ENCODE measurements at regions not wholly inside any gene's neighbourhood (a gene's known extent, or its start where the extent isn't known, plus 50 kb on each side); places are given as distances from the start of the nearest gene placed in this dataset.

DNA sequence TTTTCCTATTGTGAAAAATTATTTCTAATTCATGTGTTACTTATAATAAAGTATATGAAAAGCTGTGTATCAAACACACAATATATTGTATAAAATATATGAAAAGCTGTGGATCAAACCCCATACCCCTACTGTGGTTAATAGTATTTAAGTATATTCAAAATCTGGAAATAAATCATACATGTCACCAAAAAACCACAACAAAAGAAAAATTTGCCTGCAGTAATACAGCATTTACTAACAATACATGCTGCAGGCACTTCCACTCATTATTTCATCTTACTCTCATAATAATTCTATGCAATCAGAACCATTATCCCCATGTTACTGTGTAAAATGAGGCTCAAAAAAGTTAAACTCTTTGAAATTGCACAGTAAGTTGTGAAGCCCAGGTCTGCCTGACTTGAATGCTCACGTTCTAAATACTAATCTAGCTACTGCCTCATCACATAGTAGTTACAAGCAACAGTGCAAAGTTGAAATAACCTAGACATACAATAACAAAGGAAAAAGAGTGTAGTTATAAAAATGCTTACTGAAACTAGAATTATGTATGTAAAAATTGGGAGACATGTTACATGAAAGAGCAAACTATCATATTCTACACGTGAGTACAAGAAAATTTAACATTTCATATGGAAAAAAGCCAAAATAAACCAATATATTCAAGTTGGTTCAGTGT lies 61.7 kb downstream of the FAM217A start:
- no peak for TF ChIP-seq POLR2A (IDR thresholded peaks at IDR 0.05)
- TF ChIP-seq, protein P1, sequence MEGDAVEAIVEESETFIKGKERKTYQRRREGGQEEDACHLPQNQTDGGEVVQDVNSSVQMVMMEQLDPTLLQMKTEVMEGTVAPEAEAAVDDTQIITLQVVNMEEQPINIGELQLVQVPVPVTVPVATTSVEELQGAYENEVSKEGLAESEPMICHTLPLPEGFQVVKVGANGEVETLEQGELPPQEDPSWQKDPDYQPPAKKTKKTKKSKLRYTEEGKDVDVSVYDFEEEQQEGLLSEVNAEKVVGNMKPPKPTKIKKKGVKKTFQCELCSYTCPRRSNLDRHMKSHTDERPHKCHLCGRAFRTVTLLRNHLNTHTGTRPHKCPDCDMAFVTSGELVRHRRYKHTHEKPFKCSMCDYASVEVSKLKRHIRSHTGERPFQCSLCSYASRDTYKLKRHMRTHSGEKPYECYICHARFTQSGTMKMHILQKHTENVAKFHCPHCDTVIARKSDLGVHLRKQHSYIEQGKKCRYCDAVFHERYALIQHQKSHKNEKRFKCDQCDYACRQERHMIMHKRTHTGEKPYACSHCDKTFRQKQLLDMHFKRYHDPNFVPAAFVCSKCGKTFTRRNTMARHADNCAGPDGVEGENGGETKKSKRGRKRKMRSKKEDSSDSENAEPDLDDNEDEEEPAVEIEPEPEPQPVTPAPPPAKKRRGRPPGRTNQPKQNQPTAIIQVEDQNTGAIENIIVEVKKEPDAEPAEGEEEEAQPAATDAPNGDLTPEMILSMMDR (IDR thresholded peaks at IDR 0.05) = no peak
- DNase-seq (no peak), ATAC-seq (no peak)
- Histone ChIP-seq H3K27ac (peak overlapping the region; percentile 92 to 95 (median 94)), H3K36me3 (no peaks in the 10 kb centered on the region), H3K27me3 (no peaks in the 10 kb centered on the region), H3K9me3 (no peaks in the 10 kb centered on the region), H3K4me1 (peaks cover 0 to 24% (median 3%) of the 10 kb centered on the region in 4 donors), H3K4me3 (peak overlapping the region; percentile 66 to 88 (median 81))
- intact Hi-C loops (cut with DNase I) = no loop called here
- WGBS (ENCODE audit: insufficient coverage, low coverage, low lambda C conversion rate, missing lambda C conversion rate) = 5% methylated on average over 2 of the region's 2 CpGs

DNA sequence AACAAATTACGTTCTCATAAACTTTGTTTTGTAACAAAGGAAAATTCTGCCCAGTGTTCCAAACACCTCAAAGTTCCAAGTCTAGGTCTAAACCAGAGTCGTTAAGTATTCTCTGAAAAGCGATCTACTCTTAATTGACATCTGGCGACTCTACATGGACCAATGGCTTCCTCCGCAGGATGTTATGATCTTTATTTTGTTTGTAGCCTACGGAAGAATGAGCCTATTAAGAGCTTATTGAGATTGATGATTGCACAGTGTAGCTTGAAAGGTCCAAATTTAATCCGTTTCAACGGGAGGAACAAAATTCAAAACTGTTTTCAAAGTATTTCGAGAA lies 61.1 kb downstream of the FAM217A start:
- TF ChIP-seq POLR2A (IDR thresholded peaks at IDR 0.05) = no peak
- TF ChIP-seq, protein P1 (IDR thresholded peaks at IDR 0.05) = no peak
- H3K4me1 ChIP-seq = peaks cover 0 to 30% (median 6%) of the 10 kb centered on the region in 4 donors
- H3K27ac ChIP-seq = peak overlapping the region; percentile 92 to 95 (median 94)
- H3K36me3 ChIP-seq = peaks cover 0 to 2% (median 0%) of the 10 kb centered on the region in 4 donors
- DNase-seq (no peak), ATAC-seq (peak in 1 of 4 donors; percentile 4)
- 0% methylated on average over 9 of the region's 9 CpGs for WGBS (ENCODE audit: insufficient coverage, low coverage, low lambda C conversion rate, missing lambda C conversion rate)
- H3K4me3 ChIP-seq = peak overlapping the region; percentile 66 to 88 (median 81)
- intact Hi-C loops (cut with DNase I) = no loop called here
- no peaks in the 10 kb centered on the region for H3K27me3 ChIP-seq
- H3K9me3 ChIP-seq = no peaks in the 10 kb centered on the region

- peak overlapping the region; percentile 66 to 88 (median 81) for H3K4me3 ChIP-seq
- peak overlapping the region; percentile 92 to 95 (median 94) for H3K27ac ChIP-seq
- WGBS (ENCODE audit: insufficient coverage, low coverage, low lambda C conversion rate, missing lambda C conversion rate) = 0% methylated on average over 5 of the region's 62 CpGs
- H3K27me3 ChIP-seq = no peaks in the 10 kb centered on the region
- DNase-seq = peak; percentile 96 to 97 (median 97)
- H3K36me3 ChIP-seq = peaks cover 0 to 4% (median 0%) of the 10 kb centered on the region in 4 donors
- TF ChIP-seq, protein P1 (IDR thresholded peaks at IDR 0.05) = peak in 3 of 4 donors; percentile 20 to 34 (median 33)
- TF ChIP-seq POLR2A (IDR thresholded peaks at IDR 0.05) = peak; percentile 88
- no peaks in the 10 kb centered on the region for H3K9me3 ChIP-seq
- intact Hi-C loops (cut with DNase I) = no loop called here
- ATAC-seq = peak; percentile 83 to 89 (median 86)
- peaks cover 0 to 35% (median 8%) of the 10 kb centered on the region in 4 donors for H3K4me1 ChIP-seq
Measured at GRCh38 chr6:4018171-4018923, 60.6 kb downstream of the FAM217A start.

Small RNA genes lying in the stretch of these regions (small RNA-seq; reads per million reads assigned to genes)
- gene AL590004.1 = 0 reads per million in 2 experiments

Measured in right lobe of liver (tissue), 6 donors.